ENCODE measurements at regions not wholly inside any gene's neighbourhood (a gene's known extent, or its start where the extent isn't known, plus 50 kb on each side); places are given as distances from the start of the nearest gene placed in this dataset.

DNA sequence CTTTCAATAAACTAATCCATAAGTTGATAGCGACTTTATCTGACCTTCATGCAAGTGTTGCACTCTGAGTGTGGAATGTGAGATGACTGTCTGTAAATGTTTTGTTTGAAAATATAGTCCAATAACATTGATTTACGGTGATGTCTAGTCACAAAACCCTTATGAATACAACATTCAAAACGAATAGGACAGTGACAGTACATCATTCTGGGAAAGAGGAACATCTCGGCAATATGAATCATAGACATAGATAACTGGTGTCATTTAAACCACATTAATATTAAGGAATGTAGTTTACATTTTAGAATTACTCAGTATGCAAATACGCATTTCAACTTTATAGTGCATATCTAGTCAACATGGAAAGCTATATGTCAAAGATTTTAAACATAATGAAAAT lies 1311.6 kb upstream of the ADGRL4 start:
- whole genome bisulfite sequencing = 75% methylated on average over 5 of the region's 5 CpGs
- DNase-seq (ENCODE audit: low spot score) = no peak
- TF ChIP-seq, protein P1, sequence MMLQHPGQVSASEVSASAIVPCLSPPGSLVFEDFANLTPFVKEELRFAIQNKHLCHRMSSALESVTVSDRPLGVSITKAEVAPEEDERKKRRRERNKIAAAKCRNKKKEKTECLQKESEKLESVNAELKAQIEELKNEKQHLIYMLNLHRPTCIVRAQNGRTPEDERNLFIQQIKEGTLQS (IDR thresholded peaks at IDR 0.05) = no peak
- TF ChIP-seq, protein P2, sequence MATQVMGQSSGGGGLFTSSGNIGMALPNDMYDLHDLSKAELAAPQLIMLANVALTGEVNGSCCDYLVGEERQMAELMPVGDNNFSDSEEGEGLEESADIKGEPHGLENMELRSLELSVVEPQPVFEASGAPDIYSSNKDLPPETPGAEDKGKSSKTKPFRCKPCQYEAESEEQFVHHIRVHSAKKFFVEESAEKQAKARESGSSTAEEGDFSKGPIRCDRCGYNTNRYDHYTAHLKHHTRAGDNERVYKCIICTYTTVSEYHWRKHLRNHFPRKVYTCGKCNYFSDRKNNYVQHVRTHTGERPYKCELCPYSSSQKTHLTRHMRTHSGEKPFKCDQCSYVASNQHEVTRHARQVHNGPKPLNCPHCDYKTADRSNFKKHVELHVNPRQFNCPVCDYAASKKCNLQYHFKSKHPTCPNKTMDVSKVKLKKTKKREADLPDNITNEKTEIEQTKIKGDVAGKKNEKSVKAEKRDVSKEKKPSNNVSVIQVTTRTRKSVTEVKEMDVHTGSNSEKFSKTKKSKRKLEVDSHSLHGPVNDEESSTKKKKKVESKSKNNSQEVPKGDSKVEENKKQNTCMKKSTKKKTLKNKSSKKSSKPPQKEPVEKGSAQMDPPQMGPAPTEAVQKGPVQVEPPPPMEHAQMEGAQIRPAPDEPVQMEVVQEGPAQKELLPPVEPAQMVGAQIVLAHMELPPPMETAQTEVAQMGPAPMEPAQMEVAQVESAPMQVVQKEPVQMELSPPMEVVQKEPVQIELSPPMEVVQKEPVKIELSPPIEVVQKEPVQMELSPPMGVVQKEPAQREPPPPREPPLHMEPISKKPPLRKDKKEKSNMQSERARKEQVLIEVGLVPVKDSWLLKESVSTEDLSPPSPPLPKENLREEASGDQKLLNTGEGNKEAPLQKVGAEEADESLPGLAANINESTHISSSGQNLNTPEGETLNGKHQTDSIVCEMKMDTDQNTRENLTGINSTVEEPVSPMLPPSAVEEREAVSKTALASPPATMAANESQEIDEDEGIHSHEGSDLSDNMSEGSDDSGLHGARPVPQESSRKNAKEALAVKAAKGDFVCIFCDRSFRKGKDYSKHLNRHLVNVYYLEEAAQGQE (IDR thresholded peaks at IDR 0.05) = no peak
- TF ChIP-seq, protein P3, sequence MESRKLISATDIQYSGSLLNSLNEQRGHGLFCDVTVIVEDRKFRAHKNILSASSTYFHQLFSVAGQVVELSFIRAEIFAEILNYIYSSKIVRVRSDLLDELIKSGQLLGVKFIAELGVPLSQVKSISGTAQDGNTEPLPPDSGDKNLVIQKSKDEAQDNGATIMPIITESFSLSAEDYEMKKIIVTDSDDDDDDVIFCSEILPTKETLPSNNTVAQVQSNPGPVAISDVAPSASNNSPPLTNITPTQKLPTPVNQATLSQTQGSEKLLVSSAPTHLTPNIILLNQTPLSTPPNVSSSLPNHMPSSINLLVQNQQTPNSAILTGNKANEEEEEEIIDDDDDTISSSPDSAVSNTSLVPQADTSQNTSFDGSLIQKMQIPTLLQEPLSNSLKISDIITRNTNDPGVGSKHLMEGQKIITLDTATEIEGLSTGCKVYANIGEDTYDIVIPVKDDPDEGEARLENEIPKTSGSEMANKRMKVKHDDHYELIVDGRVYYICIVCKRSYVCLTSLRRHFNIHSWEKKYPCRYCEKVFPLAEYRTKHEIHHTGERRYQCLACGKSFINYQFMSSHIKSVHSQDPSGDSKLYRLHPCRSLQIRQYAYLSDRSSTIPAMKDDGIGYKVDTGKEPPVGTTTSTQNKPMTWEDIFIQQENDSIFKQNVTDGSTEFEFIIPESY (IDR thresholded peaks at IDR 0.05) = no peak
- TF ChIP-seq EGR1 (IDR thresholded peaks at IDR 0.05; ENCODE audit: low read depth in 2 of 2) = no peak
- TF ChIP-seq, protein P4, sequence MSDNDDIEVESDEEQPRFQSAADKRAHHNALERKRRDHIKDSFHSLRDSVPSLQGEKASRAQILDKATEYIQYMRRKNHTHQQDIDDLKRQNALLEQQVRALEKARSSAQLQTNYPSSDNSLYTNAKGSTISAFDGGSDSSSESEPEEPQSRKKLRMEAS (IDR thresholded peaks at IDR 0.05) = no peak
- H3K27me3 ChIP-seq (ENCODE audit: control insufficient read depth in 4 of 4, insufficient read depth in 4 of 4, low read length in 3 of 4) = no peaks in the 10 kb centered on the region
- H3K9ac ChIP-seq (ENCODE audit: low read depth in 1 of 2, low read length in 2 of 2) = no peak overlapping the region
- no peak overlapping the region for H3K27ac ChIP-seq (ENCODE audit: low read depth in 1 of 2, low read length in 2 of 2)
- no peak overlapping the region for H3K4me3 ChIP-seq (ENCODE audit: low read depth in 1 of 3, low read length in 3 of 3)
- no peaks in the 10 kb centered on the region for H3K36me3 ChIP-seq (ENCODE audit: control insufficient read depth in 4 of 4, insufficient read depth in 3 of 4, low read depth in 1 of 4, low read length in 3 of 4)
- H3K9me3 ChIP-seq (ENCODE audit: control insufficient read depth in 4 of 4, low read length in 3 of 4) = no peaks in the 10 kb centered on the region
- H3K4me1 ChIP-seq (ENCODE audit: control insufficient read depth in 4 of 4, insufficient read depth in 4 of 4, low read length in 3 of 4) = no peaks in the 10 kb centered on the region

DNA sequence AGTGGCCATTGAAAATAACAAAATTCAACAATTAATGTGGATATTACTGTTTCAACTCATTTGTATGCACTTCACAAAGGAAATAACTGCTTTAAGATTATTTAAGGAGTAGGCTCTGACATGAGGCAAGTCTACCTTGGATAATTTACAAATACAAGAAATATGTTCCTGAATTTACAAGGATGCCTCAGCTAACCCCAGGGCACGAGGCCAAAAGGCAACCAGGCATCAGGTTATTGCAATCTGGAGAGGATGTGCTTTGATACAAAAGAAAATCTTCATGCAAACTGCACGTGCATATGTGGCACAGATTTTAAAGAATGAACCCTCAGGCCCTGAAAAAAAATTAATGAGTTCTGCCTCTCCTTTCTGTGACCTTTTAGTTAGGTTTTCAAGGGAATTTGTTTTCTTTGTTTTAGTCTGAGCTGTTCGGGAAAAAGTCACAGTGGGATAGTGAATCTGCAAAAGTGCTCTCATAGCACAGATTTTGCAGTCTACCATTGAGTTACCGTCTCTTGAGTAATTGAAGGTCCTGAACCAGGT lies 1304.2 kb upstream of the ADGRL4 start:
- H3K27ac ChIP-seq (ENCODE audit: low read depth in 1 of 2, low read length in 2 of 2) = no peak overlapping the region
- WGBS = 75% methylated on average over 4 of the region's 4 CpGs
- DNase-seq (ENCODE audit: low spot score) = no peak
- no peaks in the 10 kb centered on the region for H3K36me3 ChIP-seq (ENCODE audit: control insufficient read depth in 4 of 4, insufficient read depth in 3 of 4, low read depth in 1 of 4, low read length in 3 of 4)
- TF ChIP-seq, protein P1 (IDR thresholded peaks at IDR 0.05) = no peak
- TF ChIP-seq RAD21 (IDR thresholded peaks at IDR 0.05) (no peak), EGR1 (IDR thresholded peaks at IDR 0.05; ENCODE audit: low read depth in 2 of 2) (no peak), SP1 (IDR thresholded peaks at IDR 0.05) (no peak), HNF4A (conservative IDR thresholded peaks at IDR 0.05) (no peak)
- TF ChIP-seq, protein P4 (IDR thresholded peaks at IDR 0.05) = no peak
- H3K4me3 ChIP-seq (ENCODE audit: low read depth in 1 of 3, low read length in 3 of 3) = no peak overlapping the region
- no peaks in the 10 kb centered on the region for H3K4me1 ChIP-seq (ENCODE audit: control insufficient read depth in 4 of 4, insufficient read depth in 4 of 4, low read length in 3 of 4)
- H3K27me3 ChIP-seq (ENCODE audit: control insufficient read depth in 4 of 4, insufficient read depth in 4 of 4, low read length in 3 of 4) = no peaks in the 10 kb centered on the region
- H3K9ac ChIP-seq (ENCODE audit: low read depth in 1 of 2, low read length in 2 of 2) = no peak overlapping the region
- no peaks in the 10 kb centered on the region for H3K9me3 ChIP-seq (ENCODE audit: control insufficient read depth in 4 of 4, low read length in 3 of 4)

DNA sequence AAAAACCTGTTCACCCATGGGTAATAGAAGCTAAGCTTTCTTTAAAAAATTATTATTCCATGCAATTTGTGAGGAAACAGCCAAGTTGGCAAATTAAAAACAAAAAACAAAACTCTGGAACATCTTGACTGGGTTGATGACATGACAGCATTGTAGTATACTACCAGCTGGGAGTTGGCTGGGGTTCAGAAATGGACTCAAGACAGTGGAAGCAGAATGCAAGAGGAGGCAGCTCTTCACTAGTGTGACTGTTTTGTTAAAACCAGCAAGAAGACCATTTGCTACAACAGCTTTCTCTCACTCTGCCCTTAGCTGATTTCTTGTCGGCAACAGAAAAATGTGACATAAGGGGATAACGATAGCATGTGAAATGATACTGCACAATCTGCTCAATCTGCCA lies 1298.9 kb upstream of the ADGRL4 start:
- no peaks in the 10 kb centered on the region for H3K36me3 ChIP-seq (ENCODE audit: control insufficient read depth in 4 of 4, insufficient read depth in 3 of 4, low read depth in 1 of 4, low read length in 3 of 4)
- no peaks in the 10 kb centered on the region for H3K9me3 ChIP-seq (ENCODE audit: control insufficient read depth in 4 of 4, low read length in 3 of 4)
- no peak overlapping the region for H3K27ac ChIP-seq (ENCODE audit: low read depth in 1 of 2, low read length in 2 of 2)
- TF ChIP-seq, protein P3 (IDR thresholded peaks at IDR 0.05) = no peak
- TF ChIP-seq GABPA (IDR thresholded peaks at IDR 0.05 in 1 of 2, conservative IDR thresholded peaks at IDR 0.05 in 1 of 2) = no peak
- TF ChIP-seq TAF1 (conservative IDR thresholded peaks at IDR 0.05) = no peak
- TF ChIP-seq, protein P4 (IDR thresholded peaks at IDR 0.05) = no peak
- TF ChIP-seq, protein P2 (IDR thresholded peaks at IDR 0.05) = no peak

More for the DNA sequence above, 1298.9 kb upstream of the ADGRL4 start:
- H3K4me1 ChIP-seq (ENCODE audit: control insufficient read depth in 4 of 4, insufficient read depth in 4 of 4, low read length in 3 of 4) = no peaks in the 10 kb centered on the region
- 79% methylated on average over 2 of the region's 2 CpGs for WGBS
- no peak for DNase-seq (ENCODE audit: low spot score)
- H3K9ac ChIP-seq (ENCODE audit: low read depth in 1 of 2, low read length in 2 of 2) = no peak overlapping the region
- no peaks in the 10 kb centered on the region for H3K27me3 ChIP-seq (ENCODE audit: control insufficient read depth in 4 of 4, insufficient read depth in 4 of 4, low read length in 3 of 4)
- H3K4me3 ChIP-seq (ENCODE audit: low read depth in 1 of 3, low read length in 3 of 3) = no peak overlapping the region

All from liver (tissue), 7 donors.